GM12878 (cell line): ENCODE measurements at regions not wholly inside any gene's neighbourhood (a gene's known extent, or its start where the extent isn't known, plus 50 kb on each side); places are given as distances from the start of the nearest gene placed in this dataset.

Experiments
- ATAC-seq: fragments of 200-7000 bp; cut with Tn5 transposase; 3 replicates; pipeline ENCODE4 v1.9.1; 2020; ENCODE audit warnings: mild to moderate bottlenecking, moderate library complexity
- BruUV-seq: library from RNA; stranded (reverse); fragments of 400-500 nt; replicated peaks from 2 replicates; lab custom pipeline; 2021; lab: Mats Ljungman, UMichigan
- CTCF ChIA-PET: fragments of 300-600 bp; sonication (Branson Sonifier 250); formaldehyde crosslinking; extraction: SDS; loops from one replicate; lab custom pipeline; 2021; ENCODE audit warnings: inconsistent platforms; lab: Yijun Ruan, JAX
- POLR2A ChIA-PET: fragments of 350-600 bp; formaldehyde crosslinking; extraction: SDS; loops from one replicate; lab custom pipeline; 2021; ENCODE audit warnings: inconsistent platforms; lab: Charles Lee
- RAD21 ChIA-PET: fragments of 300-600 bp; sonication (Branson Sonifier 250); formaldehyde crosslinking; loops from one replicate; lab custom pipeline; 2023; ENCODE audit warnings: antibody characterized with exemption; ENCODE audit not compliant: unreplicated experiment; lab: Charles Lee
- SMC1A ChIA-PET: fragments of 300-600 bp; sonication (Branson Sonifier 250); formaldehyde crosslinking; loops from one replicate; lab custom pipeline; 2023; ENCODE audit not compliant: unreplicated experiment, uncharacterized antibody; lab: Charles Lee
- DNase-seq: peaks from one replicate; pipeline ENCODE4 v3.0.0-alpha.2; 2011; ENCODE audit warnings: low read depth, low spot score
- FAIRE-seq: peaks from 3 replicates; lab custom pipeline; 2011; peaks lifted over from hg19 to GRCh38; lab: Jason Lieb, UNC
- H2AFZ ChIP-seq: 2 replicates; pipeline ENCODE4 v1.6.0; 2011; ENCODE audit warnings: low read depth, low read length, control low read depth; ENCODE audit not compliant: control insufficient read depth
- H3K27ac ChIP-seq: 2 replicates; pipeline ENCODE4 v1.5.1; 2011; ENCODE audit warnings: control low read depth; ENCODE audit not compliant: control insufficient read depth, insufficient read depth
- H3K27me3 ChIP-seq, 2 experiments: replicated peaks in 1 of 2; 2 replicates each; pipeline versions ENCODE4 v1.6.0 to v1.6.1; 2011; ENCODE audit warnings: low read length in 1 of 2; ENCODE audit not compliant: control insufficient read depth in 2 of 2, insufficient read depth in 2 of 2
- H3K36me3 ChIP-seq, 2 experiments: 2 replicates each; pipeline ENCODE4 v1.5.1; 2011; ENCODE audit warnings: low read length in 1 of 2; ENCODE audit not compliant: control insufficient read depth in 2 of 2, insufficient read depth in 2 of 2
- H3K4me1 ChIP-seq: 2 replicates; pipeline ENCODE4 v1.6.1; 2011; ENCODE audit warnings: mild to moderate bottlenecking, low read length, moderate library complexity, mixed read lengths; ENCODE audit not compliant: control insufficient read depth, insufficient read depth
- H3K4me2 ChIP-seq: 2 replicates; pipeline ENCODE4 v1.6.0; 2011; ENCODE audit warnings: control low read depth; ENCODE audit not compliant: control insufficient read depth, insufficient read depth
- H3K4me3 ChIP-seq: fragments of 200-600 bp; sonication (generic); 2 replicates; pipeline ENCODE4 v1.5.1; 2016
- H3K79me2 ChIP-seq: 2 replicates; pipeline ENCODE4 v1.6.0; 2011; ENCODE audit warnings: low read length; ENCODE audit not compliant: control insufficient read depth, insufficient read depth
- H3K9ac ChIP-seq: 2 replicates; pipeline ENCODE4 v1.8.0; 2011; ENCODE audit warnings: low read length, control low read depth, mixed read lengths; ENCODE audit not compliant: control insufficient read depth, insufficient read depth
- H3K9me3 ChIP-seq: replicated peaks from 3 replicates; pipeline ENCODE4 v1.5.1; 2011; ENCODE audit warnings: mild to moderate bottlenecking, low read length; ENCODE audit not compliant: control insufficient read depth, insufficient read depth
- H4K20me1 ChIP-seq: 2 replicates; pipeline ENCODE4 v1.6.0; 2011; ENCODE audit not compliant: control insufficient read depth, insufficient read depth
- ATF2 ChIP-seq: IDR thresholded peaks from 2 replicates; pipeline ENCODE4 v1.6.1; 2012; ENCODE audit warnings: low read length, inconsistent platforms
- BCL3 ChIP-seq: IDR thresholded peaks from 2 replicates; pipeline ENCODE4 v1.6.1; 2011; ENCODE audit warnings: borderline replicate concordance, low read depth, mild to moderate bottlenecking, moderate library complexity, low read length; ENCODE audit not compliant: insufficient read depth, poor library complexity, severe bottlenecking
- GATAD2B ChIP-seq: fragments of 450-650 bp; conservative IDR thresholded peaks from 2 replicates; pipeline ENCODE4 v1.6.1; 2017; ENCODE audit warnings: low read depth, mild to moderate bottlenecking, moderate library complexity
- KDM1A ChIP-seq: fragments of 200-600 bp; sonication (generic); IDR thresholded peaks from 2 replicates; pipeline ENCODE4 v1.6.1; 2016; ENCODE audit warnings: borderline replicate concordance
- MTA3 ChIP-seq: IDR thresholded peaks from 2 replicates; pipeline ENCODE4 v1.6.1; 2012; ENCODE audit warnings: low read length, inconsistent platforms, borderline replicate concordance
- NR2F1 ChIP-seq: fragments of 450-650 bp; conservative IDR thresholded peaks from 2 replicates; pipeline ENCODE4 v1.6.1; 2017; ENCODE audit warnings: mild to moderate bottlenecking
- RAD21 ChIP-seq: IDR thresholded peaks from 2 replicates; pipeline ENCODE4 v1.6.1; 2011; ENCODE audit warnings: mild to moderate bottlenecking, low read depth, low read length, moderate library complexity; ENCODE audit not compliant: insufficient read depth
- REST ChIP-seq: IDR thresholded peaks from 2 replicates; pipeline ENCODE4 v1.6.1; 2012; ENCODE audit warnings: mild to moderate bottlenecking, low read depth, low read length
- TCF7 ChIP-seq: IDR thresholded peaks from 2 replicates; pipeline ENCODE4 v1.6.1; 2014; ENCODE audit warnings: antibody characterized with exemption, borderline replicate concordance
- ZBTB33 ChIP-seq: fragments of 450-650 bp; IDR thresholded peaks from 2 replicates; pipeline ENCODE4 v1.6.1; 2017; ENCODE audit warnings: mild to moderate bottlenecking
- in situ Hi-C: fragments of 300-500 bp; cut with MboI; formaldehyde crosslinking; loops from 9 replicates; pipeline ENCODE4 v1.14.3; 2018; ENCODE audit warnings: mixed read lengths
- intact Hi-C: fragments of 100-400 bp; cut with micrococcal nuclease; formaldehyde crosslinking; loops from one replicate; pipeline ENCODE4 v1.14.2; 2022; ENCODE audit not compliant: unreplicated experiment

GRCh38 chr1:239600588-239600987, 214.2 kb downstream of the CHRM3 start:
- no peaks in the 10 kb centered on the region for H3K27me3 ChIP-seq
- ATAC-seq = no peak
- H3K36me3 ChIP-seq = no peaks in the 10 kb centered on the region
- H3K4me1 ChIP-seq = no peaks in the 10 kb centered on the region
- no peak overlapping the region for H3K4me2 ChIP-seq
- FAIRE-seq = no peak
- ChIA-PET RAD21 (no interaction called here), CTCF (no interaction called here), POLR2A (interaction anchor here (0.6 kb wide), 1 partner anchor 1332 kb away, joined by 5 read pairs; no protein-coding TSS in a partner anchor), SMC1A (no interaction called here)
- in situ Hi-C loops = no loop called here
- no peaks in the 10 kb centered on the region for H3K79me2 ChIP-seq
- intact Hi-C loops = no loop called here
- no peak for DNase-seq
- H3K4me3 ChIP-seq = no peak overlapping the region
- no peaks in the 10 kb centered on the region for H4K20me1 ChIP-seq
- TF ChIP-seq MTA3 (no peak), RAD21 (no peak), KDM1A (no peak)
- H3K9me3 ChIP-seq = no peaks in the 10 kb centered on the region
- no TSS peak for BruUV-seq
- H3K9ac ChIP-seq = no peak overlapping the region
- no peak overlapping the region for H3K27ac ChIP-seq
- no peak overlapping the region for H2AFZ ChIP-seq

- in situ Hi-C loops (no loop called here), intact Hi-C loops (no loop called here)
- H2AFZ ChIP-seq = no peak overlapping the region
- ChIA-PET CTCF (no interaction called here), RAD21 (no interaction called here), POLR2A (interaction anchor here (0.6 kb wide), 1 partner anchor 1331 kb away, joined by 5 read pairs; no protein-coding TSS in a partner anchor), SMC1A (no interaction called here)
- FAIRE-seq (no peak), DNase-seq (no peak), ATAC-seq (no peak)
- H3K9me3 ChIP-seq = no peaks in the 10 kb centered on the region
- no TSS peak for BruUV-seq
- H3K36me3 ChIP-seq = no peaks in the 10 kb centered on the region
- H3K79me2 ChIP-seq = no peaks in the 10 kb centered on the region
- H3K9ac ChIP-seq = no peak overlapping the region
- no peak overlapping the region for H3K4me3 ChIP-seq
- no peaks in the 10 kb centered on the region for H3K27me3 ChIP-seq
- H3K27ac ChIP-seq = no peak overlapping the region
- H4K20me1 ChIP-seq = no peaks in the 10 kb centered on the region
- H3K4me1 ChIP-seq = no peaks in the 10 kb centered on the region
- H3K4me2 ChIP-seq = no peak overlapping the region
- TF ChIP-seq ZBTB33 (no peak), BCL3 (no peak), REST (no peak), TCF7 (no peak), GATAD2B (no peak), NR2F1 (no peak), ATF2 (no peak)
Measured at GRCh38 chr1:239601108-239601507, 214.7 kb downstream of the CHRM3 start.
